GM21423 (cell line): ENCODE measurements at regions not wholly inside any gene's neighbourhood (a gene's known extent, or its start where the extent isn't known, plus 50 kb on each side); places are given as distances from the start of the nearest gene placed in this dataset.
"Not testable (repeated sequence)": the region's sequence is repeated elsewhere in the genome, so short reads cannot be mapped to it uniquely, and the experiment has no call there.

Experiments
- ATAC-seq: cut with Tn5 transposase; IDR thresholded peaks from one replicate; pipeline ENCODE4 v1.9.1; 2021; ENCODE audit warnings: mild to moderate bottlenecking, moderate library complexity; ENCODE audit not compliant: unreplicated experiment

DNA sequence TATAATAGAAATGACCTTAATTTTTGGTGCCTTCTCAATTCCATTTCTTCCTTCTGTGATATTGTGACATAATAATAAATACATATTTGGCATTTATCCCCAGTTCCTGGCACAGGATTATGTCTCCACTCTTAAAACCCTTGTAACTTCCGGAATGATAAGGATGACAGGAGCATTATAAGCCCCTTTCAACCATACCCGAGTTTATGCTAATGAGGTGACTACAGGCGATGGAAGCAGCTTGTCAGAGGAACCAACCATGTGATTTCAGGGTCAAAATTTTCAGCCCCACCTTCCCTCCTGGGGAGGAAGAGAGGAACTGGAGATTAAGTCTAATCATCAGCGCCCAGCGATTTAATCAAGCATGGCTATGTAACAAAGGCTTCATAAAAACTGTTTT is 528.5 kb upstream of the CRIM1 start:
- no peak for ATAC-seq

DNA sequence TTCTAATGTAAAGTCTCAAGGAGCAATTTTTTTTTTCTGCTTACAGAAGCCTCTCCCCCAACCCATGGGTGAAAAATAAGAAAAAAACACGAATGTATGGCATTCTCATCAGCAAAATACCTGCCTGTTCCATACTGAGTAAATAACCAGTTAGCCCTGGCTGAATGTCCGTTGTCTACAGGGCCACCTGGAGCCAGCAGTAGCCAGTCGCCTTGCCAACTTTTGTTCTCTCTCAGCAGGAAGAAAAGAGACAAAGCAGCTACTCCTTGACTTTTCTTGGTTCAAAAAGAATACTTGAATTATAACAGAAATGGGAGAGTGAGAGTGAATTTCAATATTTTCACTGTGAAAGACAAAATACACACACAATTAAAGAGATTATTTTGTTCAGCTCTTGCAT is 532.9 kb upstream of the CRIM1 start:
- no peak for ATAC-seq

DNA sequence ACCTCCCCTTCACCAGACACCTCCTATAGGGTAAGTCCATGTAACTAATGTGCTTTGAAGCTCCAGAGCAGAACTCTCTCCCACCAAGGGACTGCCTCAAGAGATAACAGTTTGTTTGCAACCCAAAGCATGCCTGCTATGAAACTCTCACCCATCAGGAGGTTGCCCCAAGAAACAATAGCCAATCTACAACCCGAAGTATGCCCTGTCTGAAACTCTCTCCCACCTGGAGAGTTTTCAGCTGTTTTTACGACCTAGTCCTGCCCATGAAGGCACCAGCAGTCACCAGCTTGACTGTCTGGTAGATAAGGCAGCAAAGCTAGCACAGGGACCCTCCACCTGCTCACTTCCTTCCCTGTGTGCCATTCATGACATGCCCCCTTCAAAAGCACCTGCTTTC is 533.9 kb upstream of the CRIM1 start:
- no peak for ATAC-seq

- no peak for ATAC-seq
Measured at GRCh38 chr2:35820391-35820790, 535.2 kb upstream of the CRIM1 start.

DNA sequence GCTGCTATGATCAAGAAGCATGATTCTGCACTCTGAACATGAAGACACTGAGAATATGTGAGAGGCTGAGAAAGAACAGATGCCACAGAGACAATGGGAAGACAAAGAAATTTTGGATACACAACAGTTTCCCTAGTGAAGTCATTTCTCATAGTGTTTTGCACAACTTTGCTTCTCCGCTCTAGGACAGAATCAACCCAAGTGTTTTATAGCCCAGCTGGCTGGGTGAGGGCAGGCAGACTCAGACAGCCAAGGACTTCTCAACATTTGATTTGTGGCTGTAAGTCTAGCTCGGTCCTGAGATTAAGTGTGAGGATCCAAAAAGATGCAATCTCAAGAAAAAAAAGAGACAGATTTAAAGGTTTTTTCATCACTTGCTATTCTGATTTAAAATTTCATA is 536.5 kb upstream of the CRIM1 start:
- no peak for ATAC-seq

GRCh38 chr2:35818359-35818758 is 537.2 kb upstream of the CRIM1 start:
- not testable (repeated sequence) for ATAC-seq

- ATAC-seq: not testable (repeated sequence)
Measured at GRCh38 chr2:35814597-35814996, 541.0 kb upstream of the CRIM1 start.

DNA sequence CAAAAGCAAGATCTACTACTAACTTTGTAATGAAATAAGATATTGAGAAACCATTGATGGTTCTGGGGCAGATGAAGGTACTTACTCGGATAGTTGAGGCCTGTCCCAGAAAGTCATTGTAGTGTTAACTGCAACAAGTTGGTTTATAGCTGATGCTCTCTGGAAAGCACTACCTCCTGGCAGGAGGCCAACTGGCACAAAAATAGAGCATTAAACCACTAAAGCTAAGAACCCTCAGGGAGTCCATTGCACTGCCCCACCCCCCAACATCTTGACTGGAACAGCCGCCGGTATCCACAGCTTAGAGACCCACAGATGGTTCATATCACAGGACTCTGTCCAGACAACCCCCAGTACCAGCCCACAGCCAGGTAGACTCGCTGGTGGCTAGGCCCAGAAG is 552.5 kb upstream of the CRIM1 start:
- ATAC-seq: no peak

GRCh38 chr2:35794796-35795450 is 560.7 kb upstream of the CRIM1 start:
- ATAC-seq: no peak

DNA sequence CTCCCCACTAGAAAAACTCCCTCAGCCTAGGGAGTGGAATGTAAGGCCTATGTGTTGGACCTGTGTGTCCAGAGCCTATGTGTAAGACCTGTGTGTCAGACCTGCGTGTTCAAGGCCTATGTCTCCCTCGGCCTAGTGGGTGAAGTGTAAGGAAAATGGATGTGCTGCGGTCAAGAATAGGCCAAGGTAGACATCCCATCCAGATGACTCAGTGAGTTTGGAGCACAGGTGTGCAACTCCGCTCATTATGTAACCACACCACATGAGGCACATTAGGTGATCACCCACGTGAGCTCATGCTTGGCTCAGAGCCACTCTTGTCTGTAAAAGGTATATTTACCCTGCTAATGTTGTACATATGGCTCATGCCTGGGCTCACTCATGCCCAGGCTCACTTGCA is 565.3 kb upstream of the CRIM1 start:
- no peak for ATAC-seq

- no peak for ATAC-seq
Measured at GRCh38 chr2:35788543-35788942, 567.0 kb upstream of the CRIM1 start.

- no peak for ATAC-seq
Measured at GRCh38 chr2:35787302-35788031, 568.1 kb upstream of the CRIM1 start.

- ATAC-seq: no peak
Measured at GRCh38 chr2:35785564-35785963, 570.0 kb upstream of the CRIM1 start.

DNA sequence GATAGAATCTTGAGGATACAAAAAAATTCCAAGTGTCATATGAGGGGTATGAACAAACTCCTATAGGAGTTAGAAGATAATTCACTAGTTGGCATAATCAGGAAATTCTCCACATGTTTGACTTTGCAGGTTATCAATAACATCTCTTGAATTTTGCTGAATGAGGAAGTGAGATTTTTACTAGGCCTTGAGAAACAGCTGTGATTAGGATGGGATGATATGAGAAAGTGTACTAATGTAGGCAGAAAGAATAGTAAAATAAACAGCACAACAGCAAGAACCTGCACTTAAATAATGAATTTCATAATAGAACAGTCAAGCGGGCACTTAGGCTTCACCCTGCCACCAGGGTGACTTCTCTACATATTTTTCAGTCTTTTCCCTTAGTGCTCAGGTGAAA is 570.8 kb upstream of the CRIM1 start:
- ATAC-seq: no peak

GRCh38 chr2:35783723-35784122 is 571.9 kb upstream of the CRIM1 start:
- no peak for ATAC-seq

GRCh38 chr2:35741556-35741955 is 614.0 kb upstream of the CRIM1 start:
- no peak for ATAC-seq

- no peak for ATAC-seq
Measured at GRCh38 chr2:35731674-35732073, 623.9 kb upstream of the CRIM1 start.

GRCh38 chr2:35714883-35715282 is 640.7 kb upstream of the CRIM1 start:
- no peak for ATAC-seq

GRCh38 chr2:35708411-35708923 is 647.1 kb upstream of the CRIM1 start:
- ATAC-seq: no peak

- no peak for ATAC-seq
Measured at GRCh38 chr2:35688309-35688708, 667.3 kb upstream of the CRIM1 start.

DNA sequence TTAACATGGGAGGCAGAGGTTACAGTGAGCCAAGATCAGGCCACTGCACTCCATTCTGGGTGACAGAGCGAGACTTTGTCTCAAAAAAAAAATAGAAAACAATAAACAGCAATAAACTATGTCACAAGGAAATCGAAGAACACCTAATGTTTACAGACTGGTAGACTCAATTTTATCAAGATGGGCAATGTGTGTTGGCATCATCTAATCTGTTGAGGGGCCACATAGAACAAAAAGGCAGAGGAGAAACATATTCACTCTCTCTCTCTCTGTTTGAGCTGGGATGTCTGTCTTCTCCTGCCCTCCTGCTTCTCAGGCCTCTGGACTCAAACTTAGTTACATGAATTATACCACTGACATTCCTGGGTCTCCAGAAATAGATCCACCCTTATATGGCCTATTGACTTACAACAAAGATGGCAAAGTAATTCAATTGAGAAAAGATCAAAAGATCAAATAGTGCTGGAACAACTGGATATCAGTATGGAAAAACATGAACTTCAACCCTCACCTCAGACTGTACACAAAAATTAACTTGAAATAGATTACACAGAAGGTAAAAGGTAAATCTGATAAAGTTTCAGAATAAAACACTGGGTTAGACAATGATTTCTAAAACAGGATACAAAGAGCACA is 703.8 kb upstream of the CRIM1 start:
- no peak for ATAC-seq

GRCh38 chr2:35614640-35615039 is 740.9 kb upstream of the CRIM1 start:
- ATAC-seq: no peak
